Endothelial cell of umbilical vein (primary cell): ENCODE measurements at regions not wholly inside any gene's neighbourhood (a gene's known extent, or its start where the extent isn't known, plus 50 kb on each side); places are given as distances from the start of the nearest gene placed in this dataset.

ENCODE experiments used
- BruUV-seq: library from RNA; stranded (reverse); fragments of 400-500 nt; replicated peaks from 2 replicates; lab custom pipeline; 2021; lab: Mats Ljungman, UMichigan
- CTCF ChIA-PET: fragments of 300-600, 350-600 bp; sonication (Branson Sonifier 250); formaldehyde crosslinking; loops from one replicate; lab custom pipeline; 2021; ENCODE audit warnings: antibody characterized with exemption, inconsistent platforms; lab: Charles Lee
- POLR2A ChIA-PET: fragments of 300-600, 350-600 bp; sonication (Branson Sonifier 250); formaldehyde crosslinking; loops from one replicate; lab custom pipeline; 2021; ENCODE audit warnings: antibody characterized with exemption, inconsistent platforms; lab: Charles Lee
- DNase-seq: peaks from one replicate; pipeline ENCODE4 v3.0.0-alpha.2; 2011; ENCODE audit warnings: low read depth, low spot score
- FAIRE-seq: peaks from 2 replicates; lab custom pipeline; 2011; peaks lifted over from hg19 to GRCh38; lab: Jason Lieb, UNC
- H2AFZ ChIP-seq: 2 replicates; pipeline ENCODE4 v1.6.0; 2012; ENCODE audit warnings: low read depth, low read length, control low read depth, inconsistent platforms
- H3K27ac ChIP-seq: 2 replicates; pipeline ENCODE4 v1.5.1; 2011; ENCODE audit warnings: low read depth, mild to moderate bottlenecking, control low read depth, low read length, moderate library complexity; ENCODE audit not compliant: insufficient read depth
- H3K27me3 ChIP-seq, 2 experiments: 2 replicates each; pipeline versions ENCODE4 v1.6.0 to v1.6.1; 2011; ENCODE audit warnings: low read length in 2 of 2, mixed read lengths in 1 of 2; ENCODE audit not compliant: control insufficient read depth in 2 of 2, insufficient read depth in 2 of 2
- H3K36me3 ChIP-seq, 2 experiments: 2 replicates in 1 of 2; 3 replicates in 1 of 2; pipeline ENCODE4 v1.5.1; 2011; ENCODE audit warnings: low read length in 2 of 2, mild to moderate bottlenecking in 1 of 2, moderate library complexity in 1 of 2; ENCODE audit not compliant: control insufficient read depth in 2 of 2, insufficient read depth in 2 of 2; ENCODE audit errors: extremely low read depth in 1 of 2
- H3K4me1 ChIP-seq: 3 replicates; pipeline ENCODE4 v1.5.1; 2011; ENCODE audit warnings: mild to moderate bottlenecking, low read length; ENCODE audit not compliant: control insufficient read depth, insufficient read depth; ENCODE audit errors: extremely low read depth
- H3K4me2 ChIP-seq: 2 replicates; pipeline ENCODE4 v1.6.1; 2011; ENCODE audit warnings: low read length, control low read depth, mixed read lengths; ENCODE audit not compliant: insufficient read depth
- H3K4me3 ChIP-seq, 3 experiments: fragments of 200-600 bp in 1 of 3; sonication (generic), shearing (Covaris generic) in 1 of 3; replicated peaks in 1 of 3; 2 replicates each; pipeline ENCODE4 v1.5.1; 2011 to 2016; ENCODE audit warnings: control low read depth in 3 of 3, low read length in 3 of 3, mild to moderate bottlenecking in 2 of 3, inconsistent platforms in 1 of 3, low read depth in 1 of 3, moderate library complexity in 1 of 3; ENCODE audit not compliant: insufficient read depth in 1 of 3
- H3K79me2 ChIP-seq: 2 replicates; pipeline ENCODE4 v1.6.0; 2012; ENCODE audit warnings: low read length, inconsistent platforms; ENCODE audit not compliant: control insufficient read depth, insufficient read depth
- H3K9ac ChIP-seq: replicated peaks from 2 replicates; pipeline ENCODE3; 2011; ENCODE audit warnings: low read length, control low read depth; ENCODE audit not compliant: insufficient read depth; ENCODE audit errors: extremely low read depth
- H3K9me1 ChIP-seq: replicated peaks from 3 replicates; pipeline ENCODE4 v1.6.0; 2011; ENCODE audit warnings: mild to moderate bottlenecking, low read length; ENCODE audit not compliant: control insufficient read depth, insufficient read depth; ENCODE audit errors: extremely low read depth
- H3K9me3 ChIP-seq: replicated peaks from 2 replicates; pipeline ENCODE4 v1.5.1; 2012; ENCODE audit warnings: low read length, inconsistent platforms; ENCODE audit not compliant: control insufficient read depth, insufficient read depth
- H4K20me1 ChIP-seq: replicated peaks from 2 replicates; pipeline ENCODE3; 2011; ENCODE audit warnings: mild to moderate bottlenecking, low read length; ENCODE audit not compliant: control insufficient read depth, insufficient read depth; ENCODE audit errors: extremely low read depth
- EZH2 ChIP-seq: IDR thresholded peaks from 2 replicates; pipeline ENCODE4 v1.6.1; 2012; ENCODE audit warnings: borderline replicate concordance, low read depth, mild to moderate bottlenecking, moderate library complexity, low read length, inconsistent platforms; ENCODE audit not compliant: severe bottlenecking
- FOS ChIP-seq: IDR thresholded peaks from 2 replicates; pipeline ENCODE4 v1.6.1; 2011; ENCODE audit warnings: mild to moderate bottlenecking, low read length, moderate library complexity, borderline replicate concordance; ENCODE audit not compliant: insufficient read depth
- GATA2 ChIP-seq: IDR thresholded peaks from 2 replicates; pipeline ENCODE4 v1.7.0; 2011; ENCODE audit warnings: low read depth, mild to moderate bottlenecking, moderate library complexity, mixed read lengths, low read length; ENCODE audit not compliant: insufficient read length, insufficient read depth
- JUN ChIP-seq: IDR thresholded peaks from 2 replicates; pipeline ENCODE4 v1.6.1; 2011; ENCODE audit warnings: borderline replicate concordance, low read depth; ENCODE audit not compliant: insufficient read length, insufficient read depth
- MYC ChIP-seq: IDR thresholded peaks from one replicate; pipeline ENCODE4 v1.6.1; 2011; ENCODE audit warnings: mild to moderate bottlenecking, low read depth, low read length
- POLR2A ChIP-seq: IDR thresholded peaks from 2 replicates; pipeline ENCODE4 v1.6.1; 2012; ENCODE audit warnings: low read depth, mild to moderate bottlenecking, control low read depth, low read length
- POLR2AphosphoS5 ChIP-seq: IDR thresholded peaks from 2 replicates; pipeline ENCODE4 v1.6.1; 2012; ENCODE audit warnings: low read depth, mild to moderate bottlenecking, control low read depth, low read length, moderate library complexity; ENCODE audit not compliant: insufficient read depth
- dilution Hi-C: fragments of 300-500 bp; cut with MboI; formaldehyde crosslinking; loops from one replicate; pipeline ENCODE4 v1.15.0; 2019; ENCODE audit warnings: low sequenced_read_pairs; ENCODE audit not compliant: extremely low pct_ligation_motif_present
- intact Hi-C: fragments of 100-400 bp; cut with micrococcal nuclease; formaldehyde crosslinking; loops from one replicate; pipeline ENCODE4 v1.10.0; 2022
- TF ChIP-seq, protein P1 (sequence below): IDR thresholded peaks from 2 replicates; pipeline ENCODE4 v1.6.1; 2011; ENCODE audit not compliant: insufficient read depth, insufficient read length
- TF ChIP-seq, protein P2 (sequence below), 2 donors: IDR thresholded peaks; 1 replicate in 1 of 2; 2 replicates in 1 of 2; pipeline ENCODE4 v1.5.1; 2011; ENCODE audit warnings: low read length in 2 of 2, mild to moderate bottlenecking in 2 of 2, moderate library complexity in 2 of 2, control low read depth in 1 of 2, inconsistent platforms in 1 of 2, low read depth in 1 of 2; ENCODE audit not compliant: insufficient read depth in 1 of 2; ENCODE audit errors: extremely low read depth in 1 of 2

- ChIA-PET POLR2A (no interaction called here), CTCF (interaction anchor here (1.2 kb wide), 1 partner anchor 149 kb away, joined by 4 read pairs; no protein-coding TSS in a partner anchor)
- TF ChIP-seq, protein P1, sequence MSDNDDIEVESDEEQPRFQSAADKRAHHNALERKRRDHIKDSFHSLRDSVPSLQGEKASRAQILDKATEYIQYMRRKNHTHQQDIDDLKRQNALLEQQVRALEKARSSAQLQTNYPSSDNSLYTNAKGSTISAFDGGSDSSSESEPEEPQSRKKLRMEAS, result no peak
- TF ChIP-seq GATA2, result no peak
- TF ChIP-seq POLR2A, result no peak
- no peak for TF ChIP-seq MYC
- no peak for TF ChIP-seq POLR2AphosphoS5
- TF ChIP-seq FOS, result no peak
- no peak for TF ChIP-seq EZH2
- TF ChIP-seq JUN, result no peak
- TF ChIP-seq, protein P2, sequence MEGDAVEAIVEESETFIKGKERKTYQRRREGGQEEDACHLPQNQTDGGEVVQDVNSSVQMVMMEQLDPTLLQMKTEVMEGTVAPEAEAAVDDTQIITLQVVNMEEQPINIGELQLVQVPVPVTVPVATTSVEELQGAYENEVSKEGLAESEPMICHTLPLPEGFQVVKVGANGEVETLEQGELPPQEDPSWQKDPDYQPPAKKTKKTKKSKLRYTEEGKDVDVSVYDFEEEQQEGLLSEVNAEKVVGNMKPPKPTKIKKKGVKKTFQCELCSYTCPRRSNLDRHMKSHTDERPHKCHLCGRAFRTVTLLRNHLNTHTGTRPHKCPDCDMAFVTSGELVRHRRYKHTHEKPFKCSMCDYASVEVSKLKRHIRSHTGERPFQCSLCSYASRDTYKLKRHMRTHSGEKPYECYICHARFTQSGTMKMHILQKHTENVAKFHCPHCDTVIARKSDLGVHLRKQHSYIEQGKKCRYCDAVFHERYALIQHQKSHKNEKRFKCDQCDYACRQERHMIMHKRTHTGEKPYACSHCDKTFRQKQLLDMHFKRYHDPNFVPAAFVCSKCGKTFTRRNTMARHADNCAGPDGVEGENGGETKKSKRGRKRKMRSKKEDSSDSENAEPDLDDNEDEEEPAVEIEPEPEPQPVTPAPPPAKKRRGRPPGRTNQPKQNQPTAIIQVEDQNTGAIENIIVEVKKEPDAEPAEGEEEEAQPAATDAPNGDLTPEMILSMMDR (IDR thresholded peaks at IDR 0.05; ENCODE audit: extremely low read depth in 1 of 2, insufficient read depth in 1 of 2, low read depth in 1 of 2, low read length in 2 of 2), result no peak
- Histone ChIP-seq H3K36me3 (no peaks in the 10 kb centered on the region), H3K9ac (no peak overlapping the region), H3K27ac (no peak overlapping the region), H3K4me2 (no peak overlapping the region), H3K4me1 (no peaks in the 10 kb centered on the region), H3K27me3 (no peaks in the 10 kb centered on the region), H3K79me2 (no peaks in the 10 kb centered on the region), H2AFZ (no peak overlapping the region), H4K20me1 (no peaks in the 10 kb centered on the region), H3K4me3 (no peak overlapping the region), H3K9me3 (no peaks in the 10 kb centered on the region), H3K9me1 (no peaks in the 10 kb centered on the region)
- dilution Hi-C loops (no loop called here), intact Hi-C loops (no loop called here)
- DNase-seq (no peak), FAIRE-seq (no peak)
- BruUV-seq, result no TSS peak
These were observed 1559.0 kb upstream of the SLC10A2 start for GRCh38 chr13:104625201-104625600.
